ENCODE measurements at regions not wholly inside any gene's neighbourhood (a gene's known extent, or its start where the extent isn't known, plus 50 kb on each side); places are given as distances from the start of the nearest gene placed in this dataset.
"Not testable (repeated sequence)": the region's sequence is repeated elsewhere in the genome, so short reads cannot be mapped to it uniquely, and the experiment has no call there.

DNA sequence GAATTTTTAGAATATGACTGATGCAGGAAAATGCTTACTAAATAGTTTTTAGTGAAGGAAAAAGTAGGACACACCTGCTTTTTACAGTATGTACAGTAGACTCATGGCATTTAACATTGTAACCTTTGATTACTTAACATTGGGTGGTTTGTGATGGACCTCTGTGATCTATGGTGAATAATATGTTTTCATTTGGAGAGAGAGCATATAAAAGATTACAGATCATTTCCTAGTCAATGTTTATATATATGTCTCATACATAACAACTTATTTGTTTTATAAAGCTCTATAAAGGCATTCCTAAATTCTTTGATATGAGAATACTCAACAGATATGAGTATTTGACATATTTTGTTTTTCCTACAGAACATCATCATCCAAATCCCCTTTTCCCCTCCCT, 129.3 kb upstream of the PDE7B start:
- peak; percentile 55 for DNase-seq

DNA sequence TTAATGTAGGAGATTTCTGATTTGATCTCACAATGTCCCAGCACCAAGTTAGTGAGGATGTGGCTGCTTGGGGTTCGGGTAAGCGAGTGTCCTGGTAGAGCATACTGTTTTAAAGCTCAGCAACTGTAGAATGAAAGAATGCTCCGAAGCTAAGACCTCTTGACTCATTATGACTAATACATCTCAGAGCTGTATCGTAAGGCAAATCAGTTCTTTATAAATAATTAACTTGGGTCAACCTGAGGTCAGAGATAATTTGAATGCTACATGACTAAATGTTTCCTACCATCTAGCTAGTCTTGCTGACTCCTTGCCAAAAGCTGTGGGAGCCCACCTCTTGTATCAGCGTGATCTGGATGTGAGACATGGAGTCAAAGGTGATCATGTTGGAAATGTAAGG, 128.8 kb upstream of the PDE7B start:
- peak; percentile 93 for DNase-seq

DNA sequence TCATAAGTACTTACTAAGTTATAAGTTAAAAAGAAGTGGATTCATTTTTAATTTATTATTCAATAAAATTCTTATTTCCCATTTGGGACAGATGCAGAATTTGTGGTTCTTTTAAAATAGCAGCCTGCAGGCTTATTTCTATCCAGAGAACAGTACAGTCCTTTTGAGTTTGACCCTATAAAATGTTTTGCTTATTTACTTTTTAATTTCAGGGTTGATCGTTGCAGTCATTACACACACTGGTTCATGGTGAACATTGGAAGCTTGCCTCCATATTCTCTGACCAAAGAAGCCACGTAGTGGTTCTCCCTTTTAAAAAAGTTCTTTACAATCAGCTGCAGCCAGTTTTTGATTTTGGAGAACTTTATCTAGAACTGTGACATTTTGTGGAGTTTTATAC, 122.9 kb upstream of the PDE7B start:
- DNase-seq: no peak

DNA sequence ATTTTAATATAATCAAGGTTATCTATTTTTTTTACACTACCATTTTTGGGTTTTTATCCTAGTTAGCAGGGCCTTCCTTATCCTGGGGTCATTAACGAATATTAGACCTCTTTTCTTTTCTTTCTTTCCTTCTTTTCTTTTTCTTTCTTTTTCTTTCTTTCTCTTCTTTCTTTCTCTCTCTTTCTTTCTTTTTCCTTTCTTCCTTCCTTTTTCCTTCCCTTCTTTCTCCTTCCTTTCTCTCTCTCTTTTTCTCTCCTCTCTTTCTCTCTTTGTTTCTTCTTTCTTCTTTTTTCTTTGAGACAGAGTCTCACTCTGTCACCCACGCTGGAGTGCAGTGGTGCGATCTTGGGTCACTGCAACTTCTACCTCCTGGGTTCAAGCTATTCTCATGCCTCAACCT, 120.4 kb upstream of the PDE7B start:
- DNase-seq: no peak

DNA sequence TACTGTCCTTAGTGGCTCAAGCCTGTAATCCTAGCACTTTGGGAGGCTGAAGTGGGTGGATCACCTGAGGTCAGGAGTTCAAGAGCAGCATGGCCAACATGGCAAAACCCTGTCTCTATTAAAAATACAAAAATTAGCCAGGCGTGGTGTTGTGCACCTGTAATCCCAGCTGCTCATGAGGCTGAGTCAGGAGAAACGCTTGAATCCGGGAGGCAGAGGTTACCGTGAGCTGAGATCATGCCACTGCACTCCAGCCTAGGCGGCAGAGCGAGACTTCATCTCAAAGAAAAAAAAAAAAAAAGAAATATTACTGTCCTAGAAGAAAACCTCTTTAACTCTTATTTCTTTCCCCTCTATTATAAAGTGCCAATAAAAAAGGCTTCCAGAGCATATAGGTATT, 115.2 kb upstream of the PDE7B start:
- DNase-seq: not testable (repeated sequence)

DNA sequence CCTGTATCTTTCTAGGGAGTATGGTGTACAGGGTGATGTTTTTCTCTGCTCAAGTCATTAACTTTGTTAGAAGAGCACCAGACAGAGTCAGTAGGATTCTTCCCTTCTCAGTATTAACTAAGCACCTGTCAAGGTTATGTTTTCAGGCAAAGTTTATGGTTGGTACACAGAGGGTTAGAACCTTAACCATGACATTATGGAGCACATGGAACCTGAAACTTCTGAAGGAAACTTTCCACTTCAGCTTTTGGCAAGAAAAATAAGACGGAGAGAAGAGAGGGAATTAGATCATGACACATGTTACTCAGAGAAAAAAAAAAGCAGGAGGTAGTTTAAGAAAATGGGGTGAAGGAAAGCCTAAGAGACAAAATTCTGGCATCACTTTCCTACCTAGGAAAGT, 112.9 kb upstream of the PDE7B start:
- no peak for DNase-seq

DNA sequence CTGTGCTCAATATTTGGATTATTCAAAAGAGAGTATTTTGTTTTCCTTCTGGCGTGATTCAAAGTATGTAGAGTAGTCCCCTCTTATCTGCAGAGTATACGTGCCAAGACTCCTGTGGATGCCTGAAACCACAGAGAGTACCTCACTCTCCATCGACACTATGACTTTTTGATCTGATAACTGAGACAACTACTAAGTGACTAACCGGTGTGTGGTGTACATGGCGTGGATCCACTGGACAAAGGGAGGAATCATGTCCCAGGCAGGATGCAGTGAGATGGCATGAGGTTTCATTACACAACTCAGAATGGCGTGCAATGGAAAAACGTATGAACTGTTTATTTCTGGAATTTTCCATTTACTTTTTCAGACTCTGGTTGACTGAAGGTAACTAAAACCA, 112.2 kb upstream of the PDE7B start:
- DNase-seq: peak; percentile 61

DNA sequence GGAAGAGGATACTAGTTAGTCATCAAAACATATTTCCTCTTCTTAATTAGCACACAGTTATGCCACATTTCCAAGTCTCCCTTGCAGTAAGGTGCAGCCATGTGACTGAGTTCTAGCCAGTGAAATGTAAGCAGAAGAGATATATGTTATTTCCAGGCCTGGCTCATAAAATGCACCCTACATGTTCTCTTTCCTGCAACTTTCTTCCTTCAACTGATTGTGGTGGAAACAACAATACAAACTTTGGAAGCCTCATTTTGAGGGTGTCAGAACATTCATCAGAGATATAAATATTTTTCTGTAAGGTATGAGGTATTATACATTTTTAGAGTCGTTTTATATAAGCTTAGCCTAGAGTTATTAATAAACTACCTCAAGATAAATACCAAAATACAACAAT, 110.9 kb upstream of the PDE7B start:
- DNase-seq: no peak

DNA sequence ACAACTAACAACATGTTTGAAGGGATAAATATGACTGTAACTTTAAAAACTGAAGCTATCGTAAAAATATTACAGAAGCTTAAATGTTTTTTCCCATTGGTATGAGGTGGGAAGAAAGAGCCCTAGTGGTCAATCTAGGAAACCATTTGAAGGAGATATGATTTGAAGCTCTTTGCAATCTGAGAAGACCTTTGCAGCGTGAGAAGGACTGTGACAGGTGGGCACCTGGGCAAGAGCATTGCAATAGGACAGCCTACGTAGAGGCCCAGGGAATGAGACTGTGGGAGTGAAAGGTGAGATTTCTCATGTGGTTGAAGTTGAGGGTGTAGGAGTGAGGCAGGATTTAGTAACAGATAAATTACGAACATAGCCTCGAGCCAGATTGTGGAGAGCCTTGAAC, 108.0 kb upstream of the PDE7B start:
- DNase-seq: no peak

DNA sequence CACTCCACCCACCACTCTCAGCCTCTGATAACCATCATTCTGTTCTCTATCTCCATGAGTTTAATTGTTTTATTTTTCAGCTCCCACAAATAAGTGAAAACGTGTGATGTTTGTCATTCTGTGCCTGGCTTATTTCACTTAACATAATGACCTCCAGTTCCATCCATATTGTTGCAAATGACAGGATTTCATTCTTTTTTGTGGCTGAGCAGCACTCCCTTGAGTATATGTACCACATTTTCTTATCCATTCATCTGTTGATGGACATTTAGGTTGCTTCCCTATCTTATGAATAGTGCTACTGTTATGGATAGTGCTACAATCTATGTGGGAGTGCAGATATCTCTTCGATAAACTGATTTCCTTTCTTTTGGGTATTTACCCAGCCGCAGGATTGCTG, 103.3 kb upstream of the PDE7B start:
- DNase-seq: no peak

DNA sequence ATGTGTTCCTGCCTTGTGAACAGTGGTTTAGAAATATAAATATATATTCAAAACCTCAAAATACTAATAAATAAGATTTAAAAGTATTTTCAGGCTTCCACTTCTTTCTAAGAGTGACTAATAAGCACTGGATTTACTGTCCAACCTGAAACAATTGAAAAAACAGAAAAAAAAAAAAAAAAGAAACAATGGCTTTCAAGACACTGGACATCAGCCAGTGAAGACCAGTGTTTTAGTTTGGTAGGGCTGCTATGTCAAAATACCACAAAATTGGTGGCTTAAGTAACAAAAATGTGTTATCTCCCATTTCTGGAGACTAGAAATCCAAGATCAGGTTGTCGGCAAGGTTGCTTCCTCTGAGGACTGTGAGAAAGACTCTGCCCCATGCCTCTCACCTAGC, 101.4 kb upstream of the PDE7B start:
- DNase-seq: no peak

DNA sequence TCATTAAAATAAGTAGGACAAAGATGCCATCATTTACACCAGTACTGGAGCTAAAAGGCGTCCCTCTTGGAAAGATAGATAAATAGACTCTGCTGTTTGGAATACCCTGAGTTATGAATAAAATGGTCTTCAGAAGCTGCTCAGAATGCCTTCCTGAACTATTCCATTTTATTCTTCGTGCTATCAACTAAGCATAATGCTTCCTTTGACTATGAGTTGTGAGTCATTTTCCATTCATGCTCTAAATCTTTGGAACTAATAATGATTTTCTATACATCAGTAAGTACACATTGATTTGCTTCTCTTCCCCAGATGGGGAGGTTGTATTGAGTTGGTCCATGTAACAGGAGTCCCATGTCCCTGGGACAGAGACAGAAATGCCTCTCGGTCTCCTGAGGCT, 98.3 kb upstream of the PDE7B start:
- no peak for DNase-seq

DNA sequence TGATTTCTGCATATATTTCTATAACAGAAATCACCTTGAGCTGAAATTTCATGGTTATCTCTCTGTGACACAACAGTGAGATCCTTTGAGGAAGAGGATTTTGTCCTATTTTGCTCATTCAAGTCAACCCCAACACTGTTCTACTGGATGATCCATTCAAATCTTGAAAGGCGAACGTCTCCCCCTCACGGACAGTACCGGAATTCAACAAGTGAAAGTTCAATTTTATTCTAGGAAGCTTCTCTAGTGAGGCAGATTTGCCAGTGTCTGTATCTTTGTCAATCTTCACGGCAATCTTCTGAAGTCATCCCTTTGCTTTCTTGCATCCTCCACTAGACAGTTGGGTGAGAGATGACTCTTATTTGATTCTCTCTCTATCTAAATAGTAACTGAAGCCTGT, 91.7 kb upstream of the PDE7B start:
- peak; percentile 37 for DNase-seq

DNA sequence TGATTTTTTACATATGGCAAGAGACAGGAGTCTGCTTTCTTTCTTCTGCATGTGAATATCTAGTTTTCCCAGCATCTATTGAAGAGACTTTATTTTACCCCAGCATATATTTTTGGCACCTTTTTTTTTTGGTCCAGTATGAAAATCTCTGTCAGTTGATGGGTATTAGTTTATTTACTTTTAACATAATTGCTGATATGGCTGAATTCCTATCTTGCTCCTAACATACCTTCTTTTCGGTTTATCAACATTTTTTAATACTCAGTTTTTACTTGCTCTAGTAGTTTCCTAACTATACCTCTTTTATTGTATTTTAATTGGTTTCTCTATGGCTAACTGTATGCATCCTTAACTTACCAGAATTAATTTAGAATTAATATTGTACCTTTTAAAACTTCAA, 77.5 kb upstream of the PDE7B start:
- DNase-seq: no peak

DNA sequence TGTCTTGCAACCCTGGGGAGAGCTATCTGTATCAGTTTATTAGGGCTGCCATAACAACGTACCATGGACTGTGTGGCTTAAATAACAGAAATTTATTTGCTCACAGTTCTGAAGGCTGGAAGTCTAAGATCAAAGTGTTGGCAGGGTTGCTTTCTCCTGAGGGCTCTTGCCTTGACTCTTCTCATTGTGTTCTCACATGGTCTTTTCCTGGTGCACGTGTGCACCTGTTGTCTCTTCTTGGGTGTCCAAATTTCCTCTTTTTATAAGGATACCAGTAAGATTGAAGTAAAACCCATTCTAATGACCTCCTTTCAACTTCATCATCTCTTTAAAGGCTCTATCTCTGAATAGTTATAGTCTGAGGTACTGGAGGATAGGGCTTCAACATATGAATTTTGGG, 72.3 kb upstream of the PDE7B start:
- DNase-seq: no peak

DNA sequence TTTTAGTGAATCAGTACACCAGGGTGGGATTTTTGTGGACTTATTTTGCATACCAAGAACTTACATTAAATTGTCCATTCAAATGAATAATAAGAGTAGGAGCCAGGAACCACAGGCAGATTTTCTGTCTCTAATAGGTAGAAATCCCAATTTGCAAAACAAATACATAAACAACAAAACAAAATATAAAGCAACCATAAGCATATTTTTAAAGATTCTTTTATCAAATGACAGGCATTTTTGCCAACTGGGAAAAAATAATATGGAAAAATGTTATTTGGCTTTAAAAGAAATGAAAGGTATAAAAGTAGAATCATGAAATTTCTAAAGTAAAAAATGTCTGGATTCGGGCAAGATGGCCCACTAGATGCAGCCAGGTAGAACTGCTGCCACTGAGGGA, 71.2 kb upstream of the PDE7B start:
- no peak for DNase-seq

DNA sequence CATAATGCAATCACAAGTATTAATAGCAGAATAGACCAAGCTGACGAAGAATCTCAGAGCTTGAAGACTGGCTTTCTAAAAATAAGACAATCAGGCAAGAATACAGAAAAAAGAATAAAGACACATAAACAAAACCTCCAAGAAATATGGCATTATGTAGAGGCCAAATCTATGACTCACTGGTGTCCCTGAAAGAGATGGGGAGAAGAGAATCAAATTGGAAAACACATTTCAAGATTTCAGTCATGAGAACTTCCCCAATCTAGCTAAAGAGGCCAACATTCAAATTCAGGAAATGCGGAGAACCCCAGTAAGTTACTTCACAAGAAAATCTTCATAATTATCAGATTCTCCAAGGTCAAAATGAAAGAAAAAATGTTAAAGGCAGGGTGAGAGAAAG, 69.0 kb upstream of the PDE7B start:
- DNase-seq: peak; percentile 22

DNA sequence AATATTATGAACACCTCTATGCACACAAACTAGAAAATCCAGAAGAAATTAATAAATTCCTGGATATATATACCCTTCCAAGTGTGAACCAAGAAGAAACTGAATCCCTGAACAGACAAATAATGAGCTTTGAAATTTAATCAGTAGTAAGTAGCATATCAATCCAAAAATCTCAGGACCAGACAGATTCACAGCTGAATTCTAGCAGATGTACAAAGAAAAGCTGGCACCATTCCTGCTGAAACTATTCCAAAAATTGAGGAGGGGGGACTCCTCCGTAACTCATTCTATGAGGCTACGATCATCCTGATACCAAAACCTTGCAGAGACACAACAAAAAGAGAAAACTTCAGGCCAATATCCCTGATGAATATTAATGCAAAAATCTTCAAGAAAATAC, 67.0 kb upstream of the PDE7B start:
- no peak for DNase-seq

DNA sequence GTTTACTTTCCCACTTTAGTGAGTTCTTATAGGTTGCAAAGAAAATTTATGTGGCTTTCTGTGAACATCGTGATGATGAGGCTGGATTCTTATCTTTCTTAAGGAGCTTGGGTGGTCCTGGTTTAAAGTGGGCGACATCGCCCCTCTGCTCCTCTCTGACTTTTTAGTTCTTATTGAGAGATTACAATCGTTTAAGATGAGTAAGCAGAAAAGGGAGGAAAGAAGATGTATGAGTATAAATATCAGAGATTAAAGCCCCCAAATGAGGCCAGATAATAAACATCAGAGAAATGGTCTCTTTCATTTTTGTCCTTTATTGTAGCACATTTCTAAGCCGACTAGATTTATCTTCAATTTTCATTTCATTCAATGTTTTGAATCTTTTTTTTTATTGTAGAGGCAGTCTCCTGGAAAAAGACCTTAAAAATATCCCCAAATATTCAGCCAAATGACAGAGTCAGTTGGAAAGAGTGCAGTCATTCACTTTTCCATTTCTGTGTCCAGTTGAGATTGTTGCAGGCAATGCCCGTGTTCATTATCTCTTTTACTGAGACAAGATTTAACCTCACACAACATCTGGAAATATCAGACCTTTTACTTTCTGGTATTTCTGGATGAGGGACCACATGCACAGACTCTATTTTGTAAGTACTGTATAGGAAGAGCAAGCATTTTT, 62.0 kb upstream of the PDE7B start:
- DNase-seq: no peak

DNA sequence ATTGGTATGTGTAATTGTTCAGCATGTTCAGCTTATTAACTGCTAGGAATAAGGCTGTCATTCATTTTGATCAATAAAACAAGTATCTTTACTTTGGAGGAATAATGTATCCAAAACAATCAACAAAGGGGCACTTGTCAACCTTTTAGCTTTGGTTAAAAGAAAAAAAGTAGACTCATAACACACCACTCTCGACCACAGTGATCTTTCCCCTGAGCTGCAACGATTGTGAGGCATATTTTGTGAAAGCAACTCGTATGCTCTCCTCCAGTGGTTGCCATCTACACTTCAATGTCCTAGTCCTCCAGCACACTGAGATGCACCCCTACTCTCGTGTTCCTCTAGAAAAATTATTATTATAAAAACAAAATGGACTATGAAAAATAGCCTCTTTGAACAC, 60.1 kb upstream of the PDE7B start:
- DNase-seq: no peak

DNA sequence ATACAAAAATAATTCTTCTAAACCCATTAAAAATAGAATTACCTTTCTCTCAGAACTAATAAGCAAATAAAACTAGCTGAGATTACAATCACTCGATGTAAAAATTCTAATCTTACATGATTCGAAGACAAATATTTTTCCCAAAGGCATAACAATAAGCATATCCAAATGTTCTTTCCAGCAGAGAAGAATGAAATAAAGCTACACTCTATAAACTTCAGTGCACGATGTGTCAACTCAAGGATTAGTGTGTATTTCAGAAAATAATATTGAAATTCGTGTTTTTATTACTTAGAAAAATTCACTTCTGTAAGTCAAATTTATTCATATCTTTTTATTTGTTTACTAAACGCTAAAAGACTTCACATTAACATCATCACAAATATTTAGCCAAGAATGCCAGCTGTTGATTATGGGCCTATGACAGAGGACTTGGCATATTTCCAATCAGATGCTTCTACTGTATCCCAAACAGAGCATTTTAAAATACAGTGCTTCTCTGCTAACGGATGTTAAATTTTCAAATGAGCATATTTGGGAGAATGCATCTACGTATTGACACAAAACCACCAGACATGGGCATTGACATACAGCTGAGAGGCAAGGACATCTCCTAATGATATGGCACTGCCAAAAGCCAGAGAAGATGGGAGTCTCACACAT, 54.7 kb upstream of the PDE7B start:
- DNase-seq: no peak

DNA sequence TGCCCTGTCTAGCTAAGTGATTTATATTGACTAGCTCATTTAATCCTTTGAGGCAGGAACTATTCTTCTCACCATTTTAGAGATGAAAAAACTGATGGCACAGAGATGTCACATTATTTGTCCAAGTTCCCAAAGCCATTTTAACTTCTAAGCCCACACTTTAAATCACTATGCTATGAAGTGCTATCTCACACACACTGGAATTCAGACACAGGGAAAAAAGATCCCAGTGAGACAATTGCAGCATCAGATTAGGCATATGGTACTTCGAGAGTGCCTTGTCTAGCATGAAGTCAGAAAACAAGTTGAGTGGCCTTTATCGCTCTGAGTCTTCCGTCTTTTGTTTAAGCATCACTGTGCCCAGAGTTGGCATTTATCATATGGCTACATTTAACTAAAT, 54.1 kb upstream of the PDE7B start:
- DNase-seq: no peak

DNA sequence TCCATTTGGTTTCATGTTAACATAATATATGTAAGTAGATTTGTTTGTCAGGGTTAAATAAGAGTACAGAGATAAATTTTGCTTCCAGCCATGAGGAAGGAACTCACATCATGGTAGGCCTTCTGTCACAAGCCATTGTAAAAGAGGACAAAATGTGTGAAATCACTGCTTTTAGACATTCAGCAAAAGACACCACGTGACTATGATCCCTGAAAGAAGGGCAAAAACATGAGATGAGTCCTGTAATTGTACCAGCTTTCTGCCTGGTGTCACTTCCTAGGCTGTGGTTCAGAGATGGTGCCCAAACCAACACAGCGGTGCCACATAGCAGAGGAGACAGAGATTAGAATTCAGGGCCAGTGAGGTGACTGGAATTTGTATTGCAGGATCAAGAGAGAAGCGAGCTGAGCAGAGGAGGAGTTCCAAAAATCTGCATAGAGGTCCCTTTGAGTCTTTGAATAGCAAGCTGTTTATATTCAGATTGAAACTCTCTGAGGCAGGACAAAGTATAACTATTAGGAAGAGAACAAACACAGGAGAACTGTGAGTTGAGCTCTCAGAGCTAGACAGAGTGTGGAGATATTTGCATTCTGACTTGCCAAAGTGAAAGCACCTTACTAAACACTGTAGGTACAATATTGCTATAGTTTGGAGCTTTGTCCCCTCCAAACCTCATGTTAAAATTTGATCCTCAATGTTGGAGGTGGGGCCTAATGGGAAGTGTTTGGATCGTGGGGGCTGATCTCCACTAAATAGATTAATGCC, 52.6 kb upstream of the PDE7B start:
- DNase-seq: no peak

Measured in fibroblast of skin of back (primary cell).